Non-pigmented ciliary epithelial cell (primary cell): ENCODE measurements at regions not wholly inside any gene's neighbourhood (a gene's known extent, or its start where the extent isn't known, plus 50 kb on each side); places are given as distances from the start of the nearest gene placed in this dataset.
"Not testable (repeated sequence)": the region's sequence is repeated elsewhere in the genome, so short reads cannot be mapped to it uniquely, and the experiment has no call there.

Experiments used
- DNase-seq: peaks from one replicate; pipeline ENCODE4 v3.0.0-alpha.2; 2010; ENCODE audit warnings: low read depth

DNA sequence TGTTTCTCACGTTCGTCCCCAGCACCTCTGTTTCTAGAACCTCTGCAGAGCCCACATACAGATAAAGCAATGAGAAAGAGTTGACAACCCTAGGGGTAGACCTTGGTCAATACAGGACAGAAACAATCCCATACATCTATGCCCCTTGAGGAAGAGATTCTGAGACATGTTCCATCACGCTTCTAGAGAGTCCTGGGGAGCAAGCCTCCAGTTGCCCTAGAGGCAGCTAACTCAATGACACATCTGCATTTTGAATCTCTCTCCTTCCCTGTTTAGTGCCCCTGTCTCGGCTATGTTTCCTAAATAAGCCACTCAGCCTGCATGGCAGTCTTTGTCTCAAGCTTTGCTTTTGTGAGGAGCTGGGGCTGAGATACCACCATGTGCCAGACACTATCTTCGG is 435.3 kb downstream of the CD83 start:
- no peak for DNase-seq

DNA sequence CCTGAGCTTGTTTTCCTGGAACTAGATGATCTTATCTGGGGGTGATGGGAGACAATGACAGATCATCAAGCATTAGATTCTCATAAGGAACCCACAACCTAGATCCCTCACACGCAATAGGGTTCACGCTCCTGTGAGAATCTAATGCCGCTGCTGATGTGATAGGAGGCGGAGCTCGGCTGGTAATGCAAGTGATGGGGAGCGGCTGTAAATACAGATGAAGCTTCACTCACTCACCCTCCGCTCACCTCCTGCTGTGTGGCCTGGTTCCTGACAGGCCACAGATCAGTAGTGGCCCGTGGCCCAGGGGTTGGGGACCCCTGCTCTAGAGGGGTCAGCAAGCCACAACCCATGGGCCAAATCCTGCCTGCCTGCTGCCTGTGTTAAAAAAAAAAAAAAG is 435.9 kb downstream of the CD83 start:
- no peak for DNase-seq

DNA sequence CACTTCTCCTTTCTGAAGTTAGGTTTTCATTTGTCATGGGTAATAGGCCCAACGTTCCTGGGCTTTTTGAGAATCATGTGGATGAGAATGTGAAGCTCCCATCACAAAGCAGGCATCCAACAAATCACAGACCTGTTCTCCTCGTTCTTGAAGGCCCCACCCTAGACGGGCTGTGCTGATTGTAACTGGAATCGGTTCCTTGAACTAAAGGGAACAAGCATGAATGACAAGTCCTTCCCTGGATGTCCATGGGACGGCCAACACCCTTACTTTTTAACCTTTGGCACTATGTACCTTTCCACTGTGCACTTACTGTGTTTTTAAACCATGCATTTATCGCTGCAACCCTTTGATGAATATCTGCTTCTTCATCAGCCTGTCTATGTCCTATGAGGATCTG is 438.2 kb downstream of the CD83 start:
- no peak for DNase-seq

DNA sequence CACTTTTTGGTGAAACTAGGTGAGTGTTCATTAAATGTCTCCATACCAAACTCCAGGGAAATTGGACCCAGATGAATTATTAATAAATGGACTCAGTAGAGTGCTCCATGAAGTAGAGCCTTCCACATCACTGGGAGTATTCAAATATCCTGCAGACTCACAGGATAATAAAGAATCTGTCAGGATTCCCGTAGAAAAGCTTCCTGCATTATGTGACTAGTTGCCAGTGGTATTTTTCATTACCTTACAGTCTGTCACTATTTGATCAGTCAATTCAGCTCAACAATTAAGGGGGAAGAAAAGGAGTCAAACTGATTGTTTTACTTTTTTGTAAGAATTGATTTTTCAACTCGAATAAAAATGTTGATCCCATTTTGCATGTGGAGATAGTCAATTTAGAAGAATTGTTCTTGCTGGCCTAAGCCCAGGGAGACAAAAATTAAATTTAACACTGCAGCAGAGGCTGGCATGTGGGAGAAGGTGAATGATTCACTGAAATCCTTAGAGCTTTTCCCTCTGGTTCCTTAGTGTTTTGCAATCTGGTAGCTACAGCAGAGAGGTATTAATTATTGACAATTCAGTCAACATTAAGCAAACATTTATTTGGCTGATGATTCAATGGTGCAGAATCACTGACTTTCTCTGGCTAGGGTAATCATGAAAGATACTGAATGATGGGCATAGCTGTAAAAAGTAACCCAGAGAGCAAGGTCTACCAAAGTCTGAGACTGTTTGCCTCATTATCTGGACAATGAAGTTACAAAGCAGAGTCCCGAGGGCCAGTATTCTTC is 442.4 kb downstream of the CD83 start:
- DNase-seq: no peak

DNA sequence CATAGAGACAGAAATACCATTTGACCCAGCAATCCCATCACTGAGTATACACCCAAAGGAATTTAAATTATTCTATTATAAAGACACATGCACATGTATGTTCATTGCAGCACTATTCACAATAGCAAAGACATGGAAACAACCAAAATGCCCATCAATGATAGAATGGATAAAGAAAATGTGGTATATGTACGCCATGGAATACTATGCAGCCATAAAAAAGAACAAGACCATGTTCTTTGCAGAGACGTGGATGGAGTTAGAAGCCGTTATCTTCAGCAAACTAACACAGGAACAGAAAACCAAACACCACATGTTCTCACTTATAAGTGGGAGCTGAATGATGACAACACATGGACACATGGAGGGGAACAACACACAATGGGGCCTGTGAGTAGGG is 444.0 kb downstream of the CD83 start:
- DNase-seq: not testable (repeated sequence)

DNA sequence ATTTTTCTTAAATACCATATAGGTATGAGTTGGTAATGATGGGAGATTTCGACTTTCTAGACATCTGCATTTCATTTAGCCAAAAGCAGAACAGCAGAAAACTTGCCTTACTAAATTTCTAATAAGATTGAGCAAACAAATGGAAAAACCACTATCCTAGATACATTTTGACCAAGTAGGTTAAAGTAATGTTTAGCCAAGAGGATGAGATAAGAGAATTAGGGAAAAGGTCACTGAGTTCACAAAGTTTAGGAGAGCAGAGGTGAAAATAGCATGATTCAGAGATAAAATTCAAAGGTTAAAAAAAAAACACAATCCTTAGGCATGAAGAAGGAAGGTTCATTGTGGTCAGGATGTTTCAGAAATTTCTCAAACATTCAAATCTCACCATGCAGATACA is 450.3 kb downstream of the CD83 start:
- no peak for DNase-seq

DNA sequence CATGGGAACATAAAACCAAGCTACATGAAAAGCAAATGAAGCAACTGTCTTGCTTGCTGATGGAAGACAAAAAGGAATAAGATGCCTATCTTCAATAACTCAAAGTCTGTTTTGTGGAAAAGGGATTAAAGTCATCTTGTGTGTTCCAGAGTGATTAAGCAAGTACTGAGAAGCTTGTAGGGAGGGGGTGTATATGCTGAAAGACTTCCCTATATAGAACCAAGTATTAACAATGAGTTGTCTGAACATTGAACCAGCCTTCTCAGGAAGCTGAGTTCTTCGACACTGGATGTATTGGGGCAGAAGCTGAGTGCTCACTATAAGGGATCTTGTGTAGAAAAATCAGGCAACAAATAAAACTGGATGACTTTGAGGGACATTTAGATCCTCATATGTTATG is 451.8 kb downstream of the CD83 start:
- no peak for DNase-seq

GRCh38 chr6:14569874-14570273 is 452.3 kb downstream of the CD83 start:
- not testable (repeated sequence) for DNase-seq

GRCh38 chr6:14571001-14571400 is 453.4 kb downstream of the CD83 start:
- no peak for DNase-seq

DNA sequence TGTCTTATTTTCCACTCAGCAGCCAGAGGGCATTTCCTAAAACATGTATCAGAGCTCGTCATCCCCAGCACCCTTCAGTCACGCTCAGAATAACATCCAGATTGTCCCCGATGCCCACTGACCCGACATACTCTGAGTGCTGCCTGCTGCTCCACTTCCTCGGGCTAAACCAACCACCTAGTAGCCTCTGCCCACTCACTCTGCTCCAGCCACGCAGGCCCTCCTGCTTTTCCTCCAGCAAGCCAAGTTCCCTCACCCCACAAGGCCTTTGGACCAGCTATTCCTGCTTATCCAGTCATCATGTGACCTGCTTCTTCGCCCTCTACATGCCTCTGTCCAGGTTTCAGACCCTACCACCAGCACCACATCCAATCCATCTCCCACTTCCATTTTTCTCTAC is 454.2 kb downstream of the CD83 start:
- no peak for DNase-seq

GRCh38 chr6:14573267-14573666 is 455.7 kb downstream of the CD83 start:
- DNase-seq: no peak

DNA sequence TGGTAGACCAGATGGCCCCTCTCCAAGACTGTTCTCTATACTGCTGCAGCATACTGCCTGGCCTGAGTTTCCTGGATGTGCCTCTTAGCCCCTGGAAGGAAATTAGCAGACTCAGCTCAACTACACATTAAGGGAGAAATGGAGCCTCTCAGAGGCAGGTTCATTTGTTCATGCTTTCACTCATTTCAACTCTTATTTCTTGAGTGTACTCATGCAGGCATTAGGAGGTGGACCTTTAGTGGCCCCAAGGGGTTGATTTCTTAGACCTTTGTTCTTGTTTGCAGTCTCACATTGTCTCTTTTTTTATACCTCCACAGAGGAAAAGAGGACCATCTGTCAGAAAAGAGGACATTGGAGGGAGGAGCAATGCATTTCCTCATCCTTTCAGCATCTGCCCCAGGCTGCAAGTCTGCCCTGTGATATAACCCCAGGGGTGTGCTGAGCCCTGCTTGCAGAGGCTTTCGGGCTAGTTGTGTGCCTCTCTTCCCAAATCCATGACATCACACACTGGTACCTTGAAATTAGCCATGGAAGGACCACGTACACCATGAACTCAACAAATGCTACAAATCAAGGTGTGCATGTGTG is 456.2 kb downstream of the CD83 start:
- DNase-seq: no peak

GRCh38 chr6:14575961-14576360 is 458.4 kb downstream of the CD83 start:
- DNase-seq: no peak

- no peak for DNase-seq
Measured at GRCh38 chr6:14578994-14579393, 461.4 kb downstream of the CD83 start.

DNA sequence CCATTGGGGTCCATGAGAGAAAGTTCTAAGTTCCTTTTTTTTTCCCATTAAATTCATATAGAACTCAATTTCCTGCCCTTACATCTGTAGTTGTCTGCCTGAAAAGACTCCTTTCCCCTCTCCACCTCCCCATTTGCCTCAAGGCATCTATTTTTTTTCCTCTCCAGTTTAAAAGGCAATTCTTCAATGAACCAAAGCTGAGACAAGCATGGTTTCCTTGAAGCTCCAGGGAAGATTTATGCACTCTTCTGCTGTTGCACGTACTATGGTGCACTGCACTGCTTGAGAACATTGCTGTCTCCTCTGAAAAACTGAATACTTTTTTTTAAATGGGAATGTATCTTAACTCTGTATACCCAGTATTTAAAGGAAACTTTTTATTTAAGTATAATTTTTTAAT is 465.2 kb downstream of the CD83 start:
- DNase-seq: no peak

DNA sequence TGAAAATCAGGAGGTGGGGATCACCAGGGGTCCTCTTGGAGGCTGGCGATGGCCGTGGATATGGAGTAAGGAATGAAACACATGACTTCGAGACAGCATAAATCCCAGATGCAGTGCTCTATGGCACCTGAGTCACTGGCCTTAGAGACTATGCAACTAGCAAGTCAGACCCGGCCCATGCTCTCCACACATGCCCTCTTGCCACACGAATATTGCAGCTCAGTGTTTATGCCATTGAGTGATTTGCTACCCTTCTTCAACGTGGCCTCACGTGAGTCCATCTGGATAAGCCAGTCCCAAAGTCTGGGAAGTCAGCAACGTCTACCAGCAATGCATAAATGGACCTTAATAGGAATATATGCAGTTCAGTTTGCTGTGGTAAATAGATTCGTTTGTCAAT is 466.3 kb downstream of the CD83 start:
- no peak for DNase-seq

DNA sequence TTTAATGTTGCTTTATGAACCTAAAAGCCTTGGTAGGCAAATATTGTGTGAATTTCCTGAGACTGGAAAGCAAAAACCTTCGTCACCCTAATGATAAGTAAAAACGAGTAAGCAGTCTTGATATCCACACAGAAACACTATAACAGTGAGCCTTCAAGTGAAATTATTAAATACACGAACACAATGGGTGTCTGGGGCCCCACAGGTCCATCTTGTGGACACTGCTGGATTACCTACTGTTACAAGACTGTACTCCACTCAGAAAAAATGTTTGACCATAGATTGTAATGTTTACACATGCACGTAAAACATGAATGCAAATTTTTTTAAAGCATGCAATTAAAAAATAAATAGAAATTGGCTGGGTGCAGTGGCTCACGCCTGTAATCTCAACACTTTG is 466.9 kb downstream of the CD83 start:
- no peak for DNase-seq

DNA sequence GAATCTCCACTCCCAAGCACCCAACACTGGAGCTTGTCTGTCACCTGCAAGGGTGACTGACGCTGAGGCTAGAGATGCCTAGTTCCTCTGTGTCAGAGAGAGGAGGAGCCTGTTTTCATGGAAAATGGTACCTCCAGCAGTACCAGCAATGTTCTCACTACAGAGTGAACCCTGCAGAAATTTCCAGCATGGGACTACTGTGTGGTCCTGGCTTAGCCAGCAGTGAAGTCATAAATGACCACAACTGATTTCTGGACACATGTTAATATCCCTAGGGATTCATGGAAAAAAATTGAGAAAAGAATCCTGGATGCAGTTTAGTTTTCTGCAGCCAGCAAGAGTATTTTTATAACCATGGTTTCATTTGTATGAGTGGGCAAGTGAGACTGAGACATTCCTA is 468.1 kb downstream of the CD83 start:
- DNase-seq: no peak

- no peak for DNase-seq
Measured at GRCh38 chr6:14589175-14589574, 471.6 kb downstream of the CD83 start.

GRCh38 chr6:14590586-14590985 is 473.0 kb downstream of the CD83 start:
- DNase-seq: no peak

- no peak for DNase-seq
Measured at GRCh38 chr6:14591998-14592397, 474.4 kb downstream of the CD83 start.

GRCh38 chr6:14593286-14593685 is 475.7 kb downstream of the CD83 start:
- no peak for DNase-seq

GRCh38 chr6:14595751-14596150 is 478.2 kb downstream of the CD83 start:
- DNase-seq: no peak

DNA sequence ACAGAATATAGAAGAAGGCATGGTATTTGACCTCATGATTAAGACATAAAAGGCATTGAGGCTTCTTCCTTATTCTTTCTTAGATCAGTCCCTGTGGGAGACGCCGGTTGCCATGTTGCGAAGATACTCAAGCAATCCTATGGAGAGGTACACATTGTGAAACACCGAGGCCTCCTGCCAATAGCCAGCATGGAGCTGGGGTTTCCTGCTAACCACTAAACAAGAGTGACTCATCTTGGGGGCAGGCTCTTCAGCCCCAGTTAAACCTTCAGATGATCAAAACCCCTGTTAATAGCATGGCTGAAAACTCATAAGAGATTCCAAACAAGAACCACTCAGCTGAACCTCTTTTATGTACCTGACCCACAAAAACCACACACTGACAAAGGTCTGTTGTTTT is 478.8 kb downstream of the CD83 start:
- peak; percentile 47 for DNase-seq
